ENCODE measurements at regions not wholly inside any gene's neighbourhood (a gene's known extent, or its start where the extent isn't known, plus 50 kb on each side); places are given as distances from the start of the nearest gene placed in this dataset.
A peak's percentile ranks its signal among the peaks of the same experiment; 100 is the strongest.

- peaks cover 17% of the 10 kb centered on the region for H3K27me3 Mint-ChIP-seq (ENCODE audit: low read depth)
- ChIA-PET CTCF (no interaction called here), POLR2A (no interaction called here)
- ATAC-seq (no peak), DNase-seq (ENCODE audit: low spot score) (no peak)
- H3K4me1 Mint-ChIP-seq, result peaks cover 10% of the 10 kb centered on the region
- no peak overlapping the region for H3K4me3 Mint-ChIP-seq
- peaks cover 9% of the 10 kb centered on the region for H3K9me3 Mint-ChIP-seq
- H3K27ac Mint-ChIP-seq, result no peak overlapping the region
- TF ChIP-seq ZNF671 (CRISPR knock-in tag; IDR thresholded peaks at IDR 0.05) (no peak), GRHL2 (CRISPR knock-in tag; IDR thresholded peaks at IDR 0.05; ENCODE audit: insufficient replicate concordance, severe bottlenecking) (no peak), CDX4 (CRISPR knock-in tag; IDR thresholded peaks at IDR 0.05; ENCODE audit: borderline replicate concordance) (no peak), ZNF121 (CRISPR knock-in tag; IDR thresholded peaks at IDR 0.05) (no peak), ZBTB21 (CRISPR knock-in tag; IDR thresholded peaks at IDR 0.05; ENCODE audit: borderline replicate concordance) (no peak), E2F1 (CRISPR knock-in tag; IDR thresholded peaks at IDR 0.05) (no peak), AR (CRISPR knock-in tag; IDR thresholded peaks at IDR 0.05) (no peak), MLX (CRISPR knock-in tag; IDR thresholded peaks at IDR 0.05) (no peak), JUN (CRISPR knock-in tag; IDR thresholded peaks at IDR 0.05) (no peak), ZNF263 (CRISPR knock-in tag; IDR thresholded peaks at IDR 0.05; ENCODE audit: low read depth) (no peak), ELF4 (CRISPR knock-in tag; IDR thresholded peaks at IDR 0.05; ENCODE audit: low read depth) (no peak), ZNF416 (CRISPR knock-in tag; IDR thresholded peaks at IDR 0.05) (no peak), E2F4 (CRISPR knock-in tag; IDR thresholded peaks at IDR 0.05; ENCODE audit: borderline replicate concordance, low read depth) (no peak)
- H3K36me3 Mint-ChIP-seq, result no peaks in the 10 kb centered on the region
Measured at GRCh38 chr1:14535619-14536355, 62.7 kb upstream of the KAZN start.

GRCh38 chr1:14538335-14538734 lies 60.1 kb upstream of the KAZN start:
- Mint-ChIP-seq H3K9me3 (peaks cover 9% of the 10 kb centered on the region), H3K4me1 (peaks cover 16% of the 10 kb centered on the region), H3K27me3 (ENCODE audit: low read depth) (peaks cover 9% of the 10 kb centered on the region), H3K36me3 (no peaks in the 10 kb centered on the region), H3K4me3 (no peak overlapping the region), H3K27ac (no peak overlapping the region)
- DNase-seq (ENCODE audit: low spot score) (peak; percentile 25), ATAC-seq (peak; percentile 81)
- CTCF ChIA-PET, result interaction anchor here (1.0 kb wide), 2 partner anchors 25 to 424 kb away, joined by 3 read pairs; no protein-coding TSS in a partner anchor
- TF ChIP-seq FOXP4 (CRISPR knock-in tag; IDR thresholded peaks at IDR 0.05) (no peak), ELF4 (CRISPR knock-in tag; IDR thresholded peaks at IDR 0.05; ENCODE audit: low read depth) (no peak)
- POLR2A ChIA-PET, result no interaction called here
